NOMO-1 (cell line): ENCODE measurements at regions not wholly inside any gene's neighbourhood (a gene's known extent, or its start where the extent isn't known, plus 50 kb on each side); places are given as distances from the start of the nearest gene placed in this dataset.
"Not testable (repeated sequence)": the region's sequence is repeated elsewhere in the genome, so short reads cannot be mapped to it uniquely, and the experiment has no call there.

ENCODE experiments used
- DNase-seq, 2 experiments: peaks; one replicate each; lab custom pipeline; 2025; ENCODE audit not compliant: unreplicated experiment in 2 of 2; lab: John Stamatoyannopoulos, UW

GRCh38 chr18:75863696-75864095, 436.2 kb upstream of the SMIM21 start:
- no peak for DNase-seq

- no peak for DNase-seq
Observed at GRCh38 chr18:75862458-75862857, 435.0 kb upstream of the SMIM21 start.

GRCh38 chr18:75860166-75860565, 432.7 kb upstream of the SMIM21 start:
- DNase-seq = no peak

- DNase-seq = no peak
Observed at GRCh38 chr18:75859533-75859932, 432.0 kb upstream of the SMIM21 start.

DNA sequence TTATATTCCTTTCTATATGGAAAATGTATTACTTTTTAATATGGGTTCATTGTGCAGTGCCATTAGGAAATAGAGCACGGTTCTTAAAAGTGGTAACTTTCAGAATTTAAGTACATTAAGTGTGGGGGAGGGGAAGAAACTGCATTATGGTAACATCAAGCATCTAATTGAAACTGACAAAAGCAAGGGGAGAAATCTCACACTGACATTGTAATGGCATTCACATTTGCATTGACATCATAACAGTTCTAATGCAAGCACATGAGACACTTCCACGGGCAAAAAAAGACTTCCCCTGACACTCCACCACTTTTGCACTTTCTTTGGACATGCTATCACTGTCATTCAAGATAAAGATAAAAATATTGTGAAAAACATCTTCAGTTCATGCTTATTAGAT, 431.3 kb upstream of the SMIM21 start:
- DNase-seq = no peak

DNA sequence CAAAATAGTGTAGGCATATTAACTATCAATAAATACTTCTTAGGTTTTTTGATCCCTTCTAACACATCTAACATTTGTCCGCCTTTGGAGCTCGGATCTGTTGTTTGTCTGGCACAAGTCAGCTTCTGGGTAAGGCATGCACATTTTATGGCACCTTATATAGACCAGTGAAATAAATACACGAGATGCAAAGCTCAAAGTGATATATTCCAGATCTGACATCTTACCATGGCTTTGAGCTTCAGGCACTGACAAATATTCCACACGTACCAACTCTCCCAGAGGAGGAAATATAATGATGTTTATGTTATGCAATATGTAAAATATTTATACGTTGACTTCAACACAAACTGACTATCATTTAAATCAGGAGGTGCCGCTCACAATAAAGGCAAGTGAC, 430.1 kb upstream of the SMIM21 start:
- DNase-seq = no peak

- no peak for DNase-seq
Observed at GRCh38 chr18:75854808-75855207, 427.3 kb upstream of the SMIM21 start.

- DNase-seq = no peak
Observed at GRCh38 chr18:75854174-75854573, 426.7 kb upstream of the SMIM21 start.

DNA sequence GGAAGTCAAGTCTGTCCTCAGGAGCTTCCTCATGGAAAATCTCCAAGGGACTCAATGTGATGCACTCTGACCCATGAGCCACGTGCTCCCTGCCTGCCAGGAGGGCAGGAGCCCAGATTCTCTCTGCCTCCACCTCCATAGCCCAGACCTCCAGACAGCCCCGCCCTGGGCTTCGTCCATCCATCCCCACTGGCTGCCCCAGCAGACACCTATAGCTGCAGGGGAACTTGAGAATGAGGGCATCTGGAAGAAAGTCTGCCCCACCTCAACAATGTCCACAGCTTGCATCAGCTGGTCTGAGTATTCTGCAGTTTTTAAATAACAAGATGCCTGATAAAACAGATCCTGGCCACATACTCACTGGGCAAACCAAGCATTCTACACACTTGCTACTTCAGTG, 418.8 kb upstream of the SMIM21 start:
- DNase-seq = no peak

- DNase-seq = no peak
Observed at GRCh38 chr18:75845413-75845812, 417.9 kb upstream of the SMIM21 start.

DNA sequence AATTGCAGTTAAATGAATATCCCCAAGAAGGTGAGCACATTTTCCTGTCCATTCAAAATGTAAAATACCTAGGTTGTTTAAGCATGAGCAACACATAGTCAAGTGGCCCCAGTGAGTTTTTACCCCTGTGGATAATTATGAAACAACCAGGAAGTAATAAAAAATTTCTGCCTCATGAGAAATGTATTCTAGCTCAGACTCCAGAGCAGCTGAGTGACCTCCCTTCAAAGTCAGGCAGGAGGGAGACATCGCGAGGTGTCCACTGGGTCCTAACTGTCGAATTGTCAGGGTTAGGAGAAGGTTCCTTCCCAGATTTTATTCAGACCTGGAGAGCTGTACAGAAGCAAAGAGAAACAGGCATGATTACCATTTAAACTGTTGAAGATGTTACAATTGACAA, 416.6 kb upstream of the SMIM21 start:
- DNase-seq = no peak

GRCh38 chr18:75840131-75840530, 412.6 kb upstream of the SMIM21 start:
- DNase-seq = no peak

DNA sequence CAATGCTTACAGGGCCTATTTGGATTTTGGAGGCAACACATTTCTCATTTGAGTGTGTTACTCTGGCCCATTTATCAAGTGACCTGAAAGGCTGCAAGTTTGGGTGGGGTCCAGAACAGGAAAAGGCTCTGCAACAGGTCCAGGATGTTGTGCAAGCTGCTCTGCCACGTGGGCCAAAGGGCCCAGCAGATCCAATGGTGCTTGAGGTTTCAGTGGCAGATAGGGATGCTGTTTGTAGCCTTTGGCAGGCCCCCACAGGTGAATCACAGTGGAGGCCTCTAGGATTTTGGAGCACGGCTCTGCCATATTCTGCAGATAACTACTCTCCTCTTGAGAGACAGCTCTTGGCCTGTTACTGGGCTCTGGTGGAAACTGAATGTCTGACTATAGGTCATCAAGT, 412.2 kb upstream of the SMIM21 start:
- DNase-seq = not testable (repeated sequence)

GRCh38 chr18:75839041-75839440, 411.5 kb upstream of the SMIM21 start:
- DNase-seq = no peak

DNA sequence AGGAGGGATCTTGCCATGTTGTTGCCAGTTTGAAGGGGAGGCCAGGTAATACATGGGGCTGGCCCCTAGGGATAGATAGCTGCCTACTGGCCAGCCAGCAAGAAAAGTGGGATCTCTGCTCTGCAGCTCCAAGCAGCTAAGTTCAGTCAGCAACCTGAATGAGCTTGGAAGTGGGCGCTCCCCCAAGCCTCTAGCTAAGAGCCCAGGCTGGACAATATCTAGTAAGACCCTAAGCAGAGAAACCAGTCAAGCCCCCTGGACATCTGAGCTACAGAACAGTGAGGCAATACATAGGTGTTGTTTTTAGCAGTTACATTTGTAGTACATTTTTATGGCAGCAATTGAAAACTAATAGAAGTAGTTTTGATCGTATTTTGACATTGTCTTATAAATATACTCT, 409.8 kb upstream of the SMIM21 start:
- DNase-seq = no peak

DNA sequence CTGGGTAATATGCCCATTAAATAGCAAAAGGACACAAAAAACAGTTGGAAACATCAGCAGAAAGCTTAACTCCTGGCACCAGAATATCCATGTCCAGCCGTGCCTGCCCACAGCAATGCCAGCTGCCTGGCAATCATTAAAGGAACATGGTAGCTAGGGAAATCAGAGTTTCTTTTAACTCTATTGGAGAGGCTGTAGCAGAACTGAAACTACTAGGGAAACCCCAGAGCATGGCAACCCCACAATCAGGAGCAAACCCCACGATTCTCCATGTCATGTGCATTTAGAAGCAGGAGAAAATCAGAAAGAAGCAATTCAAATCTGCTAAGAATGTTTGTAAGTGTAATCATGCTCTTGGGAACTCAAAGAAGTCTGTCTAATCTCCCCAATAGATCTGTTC, 409.0 kb upstream of the SMIM21 start:
- no peak for DNase-seq

GRCh38 chr18:75831960-75832359, 404.5 kb upstream of the SMIM21 start:
- no peak for DNase-seq

GRCh38 chr18:75830828-75831227, 403.3 kb upstream of the SMIM21 start:
- no peak for DNase-seq

- no peak for DNase-seq
Observed at GRCh38 chr18:75829091-75829490, 401.6 kb upstream of the SMIM21 start.

DNA sequence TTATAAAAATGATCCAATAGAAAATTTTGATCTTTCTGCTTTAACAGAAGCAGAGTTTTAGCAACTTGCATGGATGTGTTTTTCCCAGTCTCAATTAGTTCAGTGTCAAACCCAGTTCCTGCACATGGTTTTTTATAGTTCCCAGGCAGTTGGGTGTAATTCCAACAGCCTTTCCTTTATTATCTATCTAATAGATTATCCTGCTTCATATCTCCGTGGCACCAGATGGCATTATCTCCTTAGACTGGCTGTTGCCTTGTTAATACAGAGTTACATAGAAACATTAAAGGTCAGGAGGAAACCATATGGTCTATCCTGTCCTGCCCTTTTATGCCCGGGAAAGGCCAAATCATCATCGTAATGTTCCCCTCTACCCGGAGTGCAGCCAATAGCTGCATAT, 400.9 kb upstream of the SMIM21 start:
- no peak for DNase-seq

GRCh38 chr18:75827751-75828287, 400.3 kb upstream of the SMIM21 start:
- DNase-seq = no peak

GRCh38 chr18:75824661-75825060, 397.2 kb upstream of the SMIM21 start:
- DNase-seq = no peak

- DNase-seq = no peak
Observed at GRCh38 chr18:75823471-75823870, 396.0 kb upstream of the SMIM21 start.

DNA sequence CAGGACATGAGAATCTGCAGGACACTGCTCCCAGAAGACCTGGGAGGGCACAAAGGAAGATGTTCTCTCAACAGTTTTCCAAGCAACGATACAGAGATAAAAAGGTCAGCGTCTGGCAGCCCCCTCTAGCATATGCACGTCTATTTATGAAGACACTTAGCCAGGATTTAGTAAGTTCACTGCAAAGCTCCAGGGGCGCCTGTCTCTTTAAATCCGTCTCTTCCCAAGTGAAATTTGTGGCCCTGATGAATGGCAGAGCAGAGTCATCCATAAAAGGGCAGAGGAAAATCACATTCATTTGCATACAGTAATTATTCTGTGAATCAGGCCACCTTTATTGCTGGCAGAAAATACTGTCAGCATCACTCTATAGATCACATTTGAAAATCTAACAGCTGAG, 390.9 kb upstream of the SMIM21 start:
- no peak for DNase-seq
